ENCODE measurements at regions not wholly inside any gene's neighbourhood (a gene's known extent, or its start where the extent isn't known, plus 50 kb on each side); places are given as distances from the start of the nearest gene placed in this dataset.

DNA sequence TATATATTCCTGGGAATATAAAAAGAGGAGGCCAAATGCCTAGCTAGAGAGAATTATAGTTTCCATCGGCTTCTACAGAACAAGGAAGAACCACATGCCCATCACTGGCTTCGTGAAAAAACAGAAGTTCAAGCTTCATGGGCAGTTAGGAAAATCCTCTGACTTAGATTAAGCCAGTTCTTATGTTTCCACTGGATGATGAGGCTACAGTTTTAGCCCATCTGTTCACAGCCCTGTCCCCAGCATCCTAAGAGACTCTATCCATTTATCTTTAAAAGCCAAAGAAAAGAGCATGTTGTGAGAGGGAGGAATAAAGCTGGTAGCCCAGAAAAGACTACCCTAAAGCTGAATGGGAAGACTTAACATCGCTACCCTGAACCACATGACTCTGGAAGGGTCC is 285.5 kb upstream of the WWC1 start:
- Histone ChIP-seq H3K27me3 (ENCODE audit: control insufficient read depth, insufficient read depth, low read length) (no peaks in the 10 kb centered on the region; the same call in 1 of the 2 replicates), H3K36me3 (ENCODE audit: control insufficient read depth, insufficient read depth, low read length) (no peaks in the 10 kb centered on the region), H3K4me3 (ENCODE audit: low read depth, low read length) (no peak overlapping the region), H3K4me1 (ENCODE audit: control insufficient read depth, insufficient read depth, low read length) (no peaks in the 10 kb centered on the region), H3K9ac (ENCODE audit: low read length) (no peak overlapping the region), H3K9me3 (ENCODE audit: control insufficient read depth, insufficient read depth, low read depth, low read length) (no peaks in the 10 kb centered on the region), H3K27ac (ENCODE audit: low read depth, low read length) (no peak overlapping the region)

DNA sequence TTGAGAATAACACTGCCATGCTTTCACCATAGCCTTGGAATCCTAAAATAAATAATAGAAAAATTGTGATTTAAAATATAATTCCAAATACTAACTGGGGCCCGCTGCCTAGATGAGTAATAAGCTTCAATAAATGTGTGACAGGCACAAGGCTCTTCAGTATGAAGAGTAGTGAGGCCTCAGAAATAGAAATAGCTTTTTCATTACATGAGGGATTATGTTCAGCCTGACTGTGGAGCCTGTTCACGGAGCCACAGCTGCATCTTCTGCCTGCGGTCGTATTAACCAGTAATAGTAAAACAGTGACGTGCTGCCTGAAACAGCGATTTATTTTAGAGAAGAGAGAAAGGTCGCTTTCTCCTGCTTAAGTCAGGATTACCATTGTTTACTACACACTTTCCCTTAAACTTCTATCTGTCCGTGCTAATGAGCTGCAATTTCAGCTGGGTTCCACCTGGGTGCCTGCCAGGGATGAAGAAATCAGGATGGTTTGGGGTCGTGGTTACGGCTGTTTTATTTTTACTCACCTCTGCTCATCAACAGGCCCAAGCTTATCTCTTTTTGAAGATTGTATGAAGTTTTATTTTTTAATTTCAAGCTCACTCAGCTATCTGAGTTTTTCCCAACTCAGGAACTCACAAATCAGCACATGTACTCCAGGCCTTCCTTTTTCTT is 284.9 kb upstream of the WWC1 start:
- H3K36me3 ChIP-seq (ENCODE audit: control insufficient read depth, insufficient read depth, low read length): no peaks in the 10 kb centered on the region

DNA sequence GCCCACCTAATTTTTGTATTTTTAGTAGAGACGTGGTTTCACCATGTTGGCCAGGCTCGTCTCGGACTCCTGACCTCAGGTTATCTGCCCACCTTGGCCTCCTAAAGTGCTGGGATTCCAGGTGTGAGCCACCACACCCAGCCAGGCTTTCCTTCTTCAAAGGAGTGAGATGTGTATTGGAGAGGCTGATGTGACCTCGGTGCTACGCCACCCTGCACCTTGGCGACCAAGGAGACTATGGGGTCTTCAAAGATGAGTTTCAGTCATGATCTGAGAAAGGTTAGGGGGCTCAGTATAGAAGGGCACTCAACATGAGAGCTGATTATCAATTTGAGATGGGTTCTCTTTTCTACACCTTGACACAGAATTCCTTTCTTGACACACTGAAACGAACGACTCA is 284.2 kb upstream of the WWC1 start:
- Histone ChIP-seq H3K27ac (ENCODE audit: low read depth, low read length) (no peak overlapping the region), H3K27me3 (ENCODE audit: control insufficient read depth, insufficient read depth, low read length) (no peaks in the 10 kb centered on the region; the same call in 1 of the 2 replicates), H3K4me3 (ENCODE audit: low read depth, low read length) (no peak overlapping the region)

More for the DNA sequence above, 284.9 kb upstream of the WWC1 start:
- H3K9ac ChIP-seq (ENCODE audit: low read length): no peak overlapping the region
- no peak overlapping the region for H3K27ac ChIP-seq (ENCODE audit: low read depth, low read length)
- H3K4me1 ChIP-seq (ENCODE audit: control insufficient read depth, insufficient read depth, low read length): no peaks in the 10 kb centered on the region
- H3K27me3 ChIP-seq (ENCODE audit: control insufficient read depth, insufficient read depth, low read length): no peaks in the 10 kb centered on the region; the same call in 1 of the 2 replicates
- H3K4me3 ChIP-seq (ENCODE audit: low read depth, low read length): no peak overlapping the region
- H3K9me3 ChIP-seq (ENCODE audit: control insufficient read depth, insufficient read depth, low read depth, low read length): no peaks in the 10 kb centered on the region

DNA sequence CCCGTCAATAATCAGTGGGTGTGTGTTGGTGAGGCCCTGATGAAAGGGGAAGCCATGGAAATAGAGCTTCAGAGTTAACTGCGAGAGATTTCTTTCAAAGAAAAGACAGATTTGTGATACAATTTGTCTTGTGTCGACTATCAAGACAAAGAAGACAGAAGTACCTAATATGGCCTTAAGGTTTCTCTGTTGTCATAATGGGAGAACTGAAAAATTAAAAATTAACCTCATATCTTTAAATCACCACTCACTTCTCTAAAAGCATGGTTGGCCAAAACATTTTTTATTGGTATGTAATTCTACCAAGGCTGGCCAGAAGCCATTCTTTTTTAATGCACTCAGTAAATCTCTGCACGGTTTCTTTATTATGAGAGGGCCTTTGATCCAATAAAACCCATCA is 282.9 kb upstream of the WWC1 start:
- H3K27me3 ChIP-seq (ENCODE audit: control insufficient read depth, insufficient read depth, low read length): no peaks in the 10 kb centered on the region; the same call in 1 of the 2 replicates
- no peaks in the 10 kb centered on the region for H3K4me1 ChIP-seq (ENCODE audit: control insufficient read depth, insufficient read depth, low read length)
- no peaks in the 10 kb centered on the region for H3K9me3 ChIP-seq (ENCODE audit: control insufficient read depth, insufficient read depth, low read depth, low read length)
- no peaks in the 10 kb centered on the region for H3K36me3 ChIP-seq (ENCODE audit: control insufficient read depth, insufficient read depth, low read length)
- no peak overlapping the region for H3K9ac ChIP-seq (ENCODE audit: low read length)
- no peak overlapping the region for H3K27ac ChIP-seq (ENCODE audit: low read depth, low read length)
- H3K4me3 ChIP-seq (ENCODE audit: low read depth, low read length): no peak overlapping the region

More for the DNA sequence above, 284.2 kb upstream of the WWC1 start:
- H3K36me3 ChIP-seq (ENCODE audit: control insufficient read depth, insufficient read depth, low read length): no peaks in the 10 kb centered on the region
- no peak overlapping the region for H3K9ac ChIP-seq (ENCODE audit: low read length)
- no peaks in the 10 kb centered on the region for H3K4me1 ChIP-seq (ENCODE audit: control insufficient read depth, insufficient read depth, low read length)
- H3K9me3 ChIP-seq (ENCODE audit: control insufficient read depth, insufficient read depth, low read depth, low read length): no peaks in the 10 kb centered on the region

DNA sequence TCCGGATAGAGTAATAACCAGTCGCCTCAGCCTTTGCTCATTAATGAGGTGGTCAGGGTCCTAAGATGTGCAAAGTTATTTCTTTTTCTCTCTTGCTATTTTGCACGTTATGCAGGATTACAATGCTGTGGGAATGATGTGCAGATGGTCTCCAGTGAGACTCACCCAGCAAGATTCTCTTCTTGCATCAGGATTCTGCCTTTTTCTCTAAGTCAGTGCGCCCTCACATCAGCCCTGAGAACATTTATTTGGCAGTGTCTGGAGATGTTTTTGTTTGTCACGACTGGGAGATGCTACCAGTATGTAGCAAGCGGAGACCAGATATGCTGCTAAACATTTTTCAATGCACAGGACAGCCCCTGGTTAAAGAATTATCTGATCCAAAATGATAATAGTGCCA is 280.3 kb upstream of the WWC1 start:
- no peak overlapping the region for H3K27ac ChIP-seq (ENCODE audit: low read depth, low read length)
- H3K4me3 ChIP-seq (ENCODE audit: low read depth, low read length): no peak overlapping the region
- H3K9ac ChIP-seq (ENCODE audit: low read length): no peak overlapping the region
- H3K4me1 ChIP-seq (ENCODE audit: control insufficient read depth, insufficient read depth, low read length): no peaks in the 10 kb centered on the region
- H3K27me3 ChIP-seq (ENCODE audit: control insufficient read depth, insufficient read depth, low read length): no peaks in the 10 kb centered on the region; the same call in 1 of the 2 replicates
- no peaks in the 10 kb centered on the region for H3K9me3 ChIP-seq (ENCODE audit: control insufficient read depth, insufficient read depth, low read depth, low read length)
- H3K36me3 ChIP-seq (ENCODE audit: control insufficient read depth, insufficient read depth, low read length): no peaks in the 10 kb centered on the region

DNA sequence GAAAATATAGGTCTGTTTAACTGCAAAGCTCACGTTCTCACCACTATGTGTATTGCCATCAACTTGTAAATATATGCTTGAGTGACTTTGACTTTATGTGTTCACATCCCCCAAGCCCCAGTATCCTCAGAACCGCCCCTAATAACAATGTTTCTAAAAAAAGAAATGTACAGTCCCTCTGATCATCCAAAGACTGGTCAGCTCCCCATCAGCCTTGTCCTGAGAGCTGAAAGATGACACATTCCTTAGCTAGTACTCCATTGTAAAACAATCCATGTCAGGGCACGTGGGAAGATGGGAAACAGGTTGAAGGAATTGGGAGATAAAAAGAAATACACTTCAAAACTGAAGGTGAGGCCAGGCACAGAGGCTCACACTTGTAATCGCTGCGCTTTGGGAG is 279.4 kb upstream of the WWC1 start:
- no peaks in the 10 kb centered on the region for H3K9me3 ChIP-seq (ENCODE audit: control insufficient read depth, insufficient read depth, low read depth, low read length)
- no peak overlapping the region for H3K27ac ChIP-seq (ENCODE audit: low read depth, low read length)
- no peak overlapping the region for H3K9ac ChIP-seq (ENCODE audit: low read length)
- no peaks in the 10 kb centered on the region for H3K4me1 ChIP-seq (ENCODE audit: control insufficient read depth, insufficient read depth, low read length)
- no peaks in the 10 kb centered on the region; the same call in 1 of the 2 replicates for H3K27me3 ChIP-seq (ENCODE audit: control insufficient read depth, insufficient read depth, low read length)
- no peaks in the 10 kb centered on the region for H3K36me3 ChIP-seq (ENCODE audit: control insufficient read depth, insufficient read depth, low read length)
- H3K4me3 ChIP-seq (ENCODE audit: low read depth, low read length): no peak overlapping the region

DNA sequence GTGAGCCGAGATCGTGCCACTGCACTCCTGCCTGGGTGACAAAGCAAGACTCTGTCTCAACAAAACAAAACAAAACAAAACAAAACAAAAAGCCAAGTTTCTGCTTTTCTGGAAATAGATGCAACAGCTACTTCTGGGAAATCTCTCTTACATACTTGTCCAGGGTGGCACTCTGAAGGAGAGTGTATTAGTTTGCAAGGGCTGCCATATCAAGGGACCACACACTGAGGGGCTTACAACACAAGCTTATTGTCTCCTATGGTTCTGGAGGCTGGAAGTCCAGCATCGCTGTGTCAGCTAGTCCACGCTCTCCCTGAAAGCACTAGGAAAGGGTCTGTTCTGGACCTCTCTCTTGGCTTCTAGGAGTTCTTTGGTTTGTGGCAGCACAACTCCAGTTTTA is 277.9 kb upstream of the WWC1 start:
- Histone ChIP-seq H3K27ac (ENCODE audit: low read depth, low read length) (no peak overlapping the region), H3K36me3 (ENCODE audit: control insufficient read depth, insufficient read depth, low read length) (no peaks in the 10 kb centered on the region), H3K9me3 (ENCODE audit: control insufficient read depth, insufficient read depth, low read depth, low read length) (no peaks in the 10 kb centered on the region), H3K9ac (ENCODE audit: low read length) (no peak overlapping the region), H3K4me1 (ENCODE audit: control insufficient read depth, insufficient read depth, low read length) (no peaks in the 10 kb centered on the region), H3K4me3 (ENCODE audit: low read depth, low read length) (no peak overlapping the region), H3K27me3 (ENCODE audit: control insufficient read depth, insufficient read depth, low read length) (peaks cover 3% of the 10 kb centered on the region; the same call in 1 of the 2 replicates)

DNA sequence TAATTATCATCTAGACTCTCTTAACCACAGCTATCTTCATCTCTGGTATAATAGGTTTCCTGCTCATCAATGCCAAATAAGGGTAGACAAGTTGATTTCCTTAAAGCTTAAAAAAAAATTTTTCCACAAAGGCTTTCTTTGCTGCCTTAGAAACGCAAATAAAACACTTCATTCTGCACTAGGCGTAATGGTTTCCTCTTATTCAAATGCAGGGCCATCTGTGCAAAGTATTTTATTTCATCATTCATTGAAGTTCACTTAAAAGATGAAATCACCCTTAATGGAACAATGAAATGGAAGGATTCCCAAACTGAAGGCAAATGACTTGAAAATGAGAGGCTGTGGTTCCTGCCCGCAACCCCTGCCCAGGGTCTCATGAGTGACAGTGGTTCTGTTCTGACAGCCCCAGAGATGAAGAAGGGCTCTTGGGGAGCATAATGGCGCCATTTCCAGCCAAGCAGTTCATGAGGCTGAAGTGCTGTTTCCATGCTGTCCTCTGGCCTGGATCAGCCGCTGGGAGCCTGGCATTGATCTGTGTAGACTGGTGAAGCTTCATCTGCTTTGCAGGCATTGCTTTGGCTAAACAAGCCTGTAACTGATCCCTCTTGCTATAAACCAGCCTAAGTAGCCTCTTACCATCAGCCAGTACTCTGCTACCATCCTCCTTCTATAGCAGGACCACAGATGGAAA is 276.9 kb upstream of the WWC1 start:
- Histone ChIP-seq H3K4me1 (ENCODE audit: control insufficient read depth, insufficient read depth, low read length) (no peaks in the 10 kb centered on the region), H3K9me3 (ENCODE audit: control insufficient read depth, insufficient read depth, low read depth, low read length) (no peaks in the 10 kb centered on the region), H3K36me3 (ENCODE audit: control insufficient read depth, insufficient read depth, low read length) (no peaks in the 10 kb centered on the region), H3K4me3 (ENCODE audit: low read depth, low read length) (no peak overlapping the region), H3K9ac (ENCODE audit: low read length) (no peak overlapping the region), H3K27ac (ENCODE audit: low read depth, low read length) (no peak overlapping the region), H3K27me3 (ENCODE audit: control insufficient read depth, insufficient read depth, low read length) (peaks cover 3% of the 10 kb centered on the region; the same call in 1 of the 2 replicates)

DNA sequence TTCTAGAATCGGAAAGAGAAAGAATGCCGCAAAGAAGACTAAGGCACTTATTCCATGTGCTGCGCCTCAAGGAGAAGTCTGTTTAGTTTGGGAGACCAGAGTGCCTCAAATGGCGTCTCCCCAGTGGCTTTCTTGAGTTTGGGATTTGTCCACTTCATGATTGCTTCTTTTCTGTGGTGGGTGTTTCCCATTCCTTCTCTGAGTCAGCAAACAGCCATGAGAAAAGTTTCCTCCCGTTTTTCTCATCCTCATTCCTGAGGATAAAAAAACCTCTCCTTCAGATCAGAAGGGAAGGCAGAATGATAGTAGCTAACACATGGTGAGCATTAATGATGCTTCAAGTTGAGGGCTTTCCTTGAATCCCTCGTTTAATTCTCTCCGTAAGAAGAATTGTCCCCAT is 275.9 kb upstream of the WWC1 start:
- H3K9me3 ChIP-seq (ENCODE audit: control insufficient read depth, insufficient read depth, low read depth, low read length): no peaks in the 10 kb centered on the region
- no peaks in the 10 kb centered on the region for H3K36me3 ChIP-seq (ENCODE audit: control insufficient read depth, insufficient read depth, low read length)
- H3K9ac ChIP-seq (ENCODE audit: low read length): no peak overlapping the region
- peaks cover 3% of the 10 kb centered on the region; the same call in 1 of the 2 replicates for H3K27me3 ChIP-seq (ENCODE audit: control insufficient read depth, insufficient read depth, low read length)
- no peak overlapping the region for H3K4me3 ChIP-seq (ENCODE audit: low read depth, low read length)
- no peak overlapping the region for H3K27ac ChIP-seq (ENCODE audit: low read depth, low read length)
- no peaks in the 10 kb centered on the region for H3K4me1 ChIP-seq (ENCODE audit: control insufficient read depth, insufficient read depth, low read length)

DNA sequence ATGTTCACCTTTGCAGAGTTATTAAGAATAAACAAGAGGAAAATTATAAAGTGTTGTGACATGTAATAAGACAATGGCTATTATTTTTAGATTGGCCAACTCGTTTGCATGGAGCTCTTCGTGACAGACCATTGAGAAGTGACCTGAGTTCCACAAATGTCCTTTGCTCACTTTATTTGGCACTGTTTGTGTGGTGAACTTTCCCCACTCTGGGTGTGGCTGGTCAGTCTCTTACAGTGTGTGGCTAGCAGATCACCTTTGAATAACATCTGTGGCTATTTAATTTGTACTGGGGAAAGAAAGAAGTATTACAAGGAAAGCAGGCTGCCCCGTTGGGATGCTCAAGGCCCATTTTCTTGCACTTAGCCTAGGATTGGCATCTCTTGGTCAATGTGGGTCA is 274.1 kb upstream of the WWC1 start:
- Histone ChIP-seq H3K4me3 (ENCODE audit: low read depth, low read length) (no peak overlapping the region), H3K9ac (ENCODE audit: low read length) (no peak overlapping the region), H3K27me3 (ENCODE audit: control insufficient read depth, insufficient read depth, low read length) (0 out of 2 replicates have a peak, but pooled peaks cover 3% of the 10 kb centered on the region), H3K9me3 (ENCODE audit: control insufficient read depth, insufficient read depth, low read depth, low read length) (no peaks in the 10 kb centered on the region), H3K36me3 (ENCODE audit: control insufficient read depth, insufficient read depth, low read length) (no peaks in the 10 kb centered on the region), H3K27ac (ENCODE audit: low read depth, low read length) (no peak overlapping the region), H3K4me1 (ENCODE audit: control insufficient read depth, insufficient read depth, low read length) (no peaks in the 10 kb centered on the region)

DNA sequence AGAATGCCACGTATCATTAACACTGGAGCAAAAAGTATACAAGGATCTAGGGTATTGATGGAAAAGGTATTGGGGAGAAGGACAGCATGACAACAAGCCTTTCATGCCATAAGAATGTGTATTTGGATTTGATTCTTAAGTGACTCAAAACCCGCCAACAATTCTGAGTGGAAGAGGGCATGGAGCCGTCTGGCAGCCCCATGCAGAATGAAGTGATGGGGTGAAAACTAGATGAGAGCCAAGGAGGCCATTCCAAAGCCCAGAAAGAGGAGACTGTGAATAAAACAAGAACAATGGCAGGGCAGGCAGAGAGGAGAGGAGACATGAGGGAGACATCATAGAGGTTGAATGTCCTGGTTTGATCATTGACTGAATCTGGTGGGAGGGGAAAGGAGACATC is 272.3 kb upstream of the WWC1 start:
- Histone ChIP-seq H3K4me3 (ENCODE audit: low read depth, low read length) (no peak overlapping the region), H3K27ac (ENCODE audit: low read depth, low read length) (no peak overlapping the region), H3K27me3 (ENCODE audit: control insufficient read depth, insufficient read depth, low read length) (0 out of 2 replicates have a peak, but pooled peaks cover 3% of the 10 kb centered on the region), H3K9me3 (ENCODE audit: control insufficient read depth, insufficient read depth, low read depth, low read length) (no peaks in the 10 kb centered on the region), H3K36me3 (ENCODE audit: control insufficient read depth, insufficient read depth, low read length) (no peaks in the 10 kb centered on the region), H3K9ac (ENCODE audit: low read length) (no peak overlapping the region), H3K4me1 (ENCODE audit: control insufficient read depth, insufficient read depth, low read length) (0 out of 2 replicates have a peak, but pooled peaks cover 4% of the 10 kb centered on the region)
